ENCODE measurements at regions not wholly inside any gene's neighbourhood (a gene's known extent, or its start where the extent isn't known, plus 50 kb on each side); places are given as distances from the start of the nearest gene placed in this dataset.
"Not testable (repeated sequence)": the region's sequence is repeated elsewhere in the genome, so short reads cannot be mapped to it uniquely, and the experiment has no call there.

DNA sequence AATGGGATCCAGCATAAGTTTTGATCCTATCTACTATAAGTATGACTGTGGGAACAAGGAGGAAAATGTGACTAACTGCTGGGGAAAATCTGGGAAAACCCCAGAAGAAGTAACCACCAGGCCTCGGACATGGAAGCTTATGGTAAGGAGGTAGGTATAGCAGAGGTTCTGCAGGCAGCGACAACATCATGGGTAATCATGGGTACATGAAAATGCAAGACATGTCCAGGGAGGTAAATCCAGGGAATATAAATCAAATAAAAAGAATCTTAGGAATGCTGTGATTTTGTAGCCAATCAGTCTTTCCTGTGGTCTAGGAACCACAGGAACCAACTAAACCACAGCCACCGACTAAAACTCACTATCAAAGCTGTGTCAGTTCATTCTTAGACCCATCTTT lies 168.3 kb upstream of the NPY start:
- no peak for ATAC-seq (ENCODE audit: insufficient read depth, low read depth)
- no peak overlapping the region for H3K4me3 ChIP-seq (ENCODE audit: low read depth in 1 of 2, low read length in 2 of 2)

DNA sequence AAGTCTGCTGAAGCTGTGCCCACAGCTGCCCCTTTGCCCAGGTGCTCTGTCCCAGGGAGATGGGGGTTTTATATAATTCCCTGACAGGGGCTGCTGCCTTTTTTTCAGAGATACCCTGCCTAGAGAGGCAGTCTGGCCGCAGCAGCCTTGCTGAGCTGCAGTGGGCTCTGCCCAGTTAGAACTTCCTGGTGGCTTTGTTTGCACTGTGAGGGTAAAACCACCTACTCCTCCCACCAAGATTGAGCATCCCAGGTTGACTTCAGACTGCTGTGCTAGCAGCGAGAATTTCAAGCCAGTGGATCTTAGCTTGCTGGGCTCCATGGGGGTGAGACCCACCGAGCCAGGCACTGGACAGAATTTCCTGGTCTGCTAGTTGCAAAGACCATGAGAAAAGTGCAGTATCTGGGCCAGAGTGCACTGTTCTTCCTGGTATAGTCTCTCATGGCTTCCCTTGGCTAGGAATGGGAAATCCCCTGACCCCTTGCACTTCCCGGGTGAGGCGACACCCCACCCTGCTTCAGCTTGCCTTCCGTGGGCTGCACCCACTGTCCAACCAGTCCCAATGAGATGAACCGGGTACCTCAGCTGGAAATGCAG lies 166.0 kb upstream of the NPY start:
- not testable (repeated sequence) for H3K27ac ChIP-seq (ENCODE audit: low read length); H3K36me3 ChIP-seq (ENCODE audit: insufficient read depth, low read length); H2AFZ ChIP-seq (ENCODE audit: low read depth, low read length); H3K9ac ChIP-seq (ENCODE audit: low read depth, low read length); H4K20me1 ChIP-seq (ENCODE audit: insufficient read depth, low read length); H3K9me3 ChIP-seq (ENCODE audit: insufficient read depth, low read length, severe bottlenecking); H3K79me2 ChIP-seq (ENCODE audit: insufficient read depth, low read length); H3K4me3 ChIP-seq (ENCODE audit: low read depth in 1 of 2, low read length in 2 of 2); H3K4me1 ChIP-seq (ENCODE audit: insufficient read depth, low read length); ATAC-seq (ENCODE audit: insufficient read depth, low read depth); H3K4me2 ChIP-seq (ENCODE audit: insufficient read depth, low read length); DNase-seq
- peaks cover 13% of the 10 kb centered on the region for H3K27me3 ChIP-seq (ENCODE audit: insufficient read depth, low read length, poor library complexity)

More for the DNA sequence above, 168.3 kb upstream of the NPY start:
- Histone ChIP-seq H3K79me2 (ENCODE audit: insufficient read depth, low read length) (no peaks in the 10 kb centered on the region), H3K27ac (ENCODE audit: low read length) (no peak overlapping the region), H3K4me2 (ENCODE audit: insufficient read depth, low read length) (no peak overlapping the region), H3K9me3 (ENCODE audit: insufficient read depth, low read length, severe bottlenecking) (no peaks in the 10 kb centered on the region), H2AFZ (ENCODE audit: low read depth, low read length) (no peak overlapping the region), H3K9ac (ENCODE audit: low read depth, low read length) (no peak overlapping the region), H4K20me1 (ENCODE audit: insufficient read depth, low read length) (no peaks in the 10 kb centered on the region), H3K4me1 (ENCODE audit: insufficient read depth, low read length) (no peaks in the 10 kb centered on the region), H3K36me3 (ENCODE audit: insufficient read depth, low read length) (no peaks in the 10 kb centered on the region), H3K27me3 (ENCODE audit: insufficient read depth, low read length, poor library complexity) (peaks cover 12% of the 10 kb centered on the region)
- no peak for TF ChIP-seq EZH2 (IDR thresholded peaks at IDR 0.05; ENCODE audit: borderline replicate concordance, low read depth, low read length, severe bottlenecking)
- TF ChIP-seq, protein P1, sequence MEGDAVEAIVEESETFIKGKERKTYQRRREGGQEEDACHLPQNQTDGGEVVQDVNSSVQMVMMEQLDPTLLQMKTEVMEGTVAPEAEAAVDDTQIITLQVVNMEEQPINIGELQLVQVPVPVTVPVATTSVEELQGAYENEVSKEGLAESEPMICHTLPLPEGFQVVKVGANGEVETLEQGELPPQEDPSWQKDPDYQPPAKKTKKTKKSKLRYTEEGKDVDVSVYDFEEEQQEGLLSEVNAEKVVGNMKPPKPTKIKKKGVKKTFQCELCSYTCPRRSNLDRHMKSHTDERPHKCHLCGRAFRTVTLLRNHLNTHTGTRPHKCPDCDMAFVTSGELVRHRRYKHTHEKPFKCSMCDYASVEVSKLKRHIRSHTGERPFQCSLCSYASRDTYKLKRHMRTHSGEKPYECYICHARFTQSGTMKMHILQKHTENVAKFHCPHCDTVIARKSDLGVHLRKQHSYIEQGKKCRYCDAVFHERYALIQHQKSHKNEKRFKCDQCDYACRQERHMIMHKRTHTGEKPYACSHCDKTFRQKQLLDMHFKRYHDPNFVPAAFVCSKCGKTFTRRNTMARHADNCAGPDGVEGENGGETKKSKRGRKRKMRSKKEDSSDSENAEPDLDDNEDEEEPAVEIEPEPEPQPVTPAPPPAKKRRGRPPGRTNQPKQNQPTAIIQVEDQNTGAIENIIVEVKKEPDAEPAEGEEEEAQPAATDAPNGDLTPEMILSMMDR (IDR thresholded peaks at IDR 0.05; ENCODE audit: borderline replicate concordance, extremely low read depth, low read length, poor library complexity, severe bottlenecking), result no peak
- no peak for DNase-seq

DNA sequence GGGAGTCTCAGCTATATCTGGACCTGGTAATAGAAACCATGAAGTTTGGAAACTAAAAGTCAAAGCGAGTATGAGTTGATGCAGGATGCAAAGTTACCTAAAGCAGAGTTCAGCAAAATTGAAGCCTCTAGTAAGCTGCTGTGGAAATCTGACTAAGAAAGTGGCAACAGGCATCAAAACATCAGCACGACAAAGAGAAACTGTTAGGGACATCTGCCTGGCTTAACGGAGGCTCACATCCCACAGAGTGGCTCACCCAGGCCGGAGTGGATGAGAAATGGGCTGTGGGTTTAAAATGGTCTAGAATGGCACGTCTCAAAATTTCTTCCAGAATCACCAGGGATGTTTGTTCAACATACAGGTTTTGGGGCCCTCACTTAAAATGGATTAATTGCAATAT lies 164.1 kb upstream of the NPY start:
- Histone ChIP-seq H3K27me3 (ENCODE audit: insufficient read depth, low read length, poor library complexity) (peaks cover 13% of the 10 kb centered on the region), H3K4me2 (ENCODE audit: insufficient read depth, low read length) (no peak overlapping the region), H3K9me3 (ENCODE audit: insufficient read depth, low read length, severe bottlenecking) (no peaks in the 10 kb centered on the region), H3K9ac (ENCODE audit: low read depth, low read length) (no peak overlapping the region), H2AFZ (ENCODE audit: low read depth, low read length) (no peak overlapping the region), H4K20me1 (ENCODE audit: insufficient read depth, low read length) (no peaks in the 10 kb centered on the region), H3K4me1 (ENCODE audit: insufficient read depth, low read length) (no peaks in the 10 kb centered on the region), H3K4me3 (ENCODE audit: low read depth in 1 of 2, low read length in 2 of 2) (no peak overlapping the region), H3K36me3 (ENCODE audit: insufficient read depth, low read length) (no peaks in the 10 kb centered on the region), H3K79me2 (ENCODE audit: insufficient read depth, low read length) (no peaks in the 10 kb centered on the region), H3K27ac (ENCODE audit: low read length) (no peak overlapping the region)
- TF ChIP-seq, protein P1 (IDR thresholded peaks at IDR 0.05; ENCODE audit: borderline replicate concordance, extremely low read depth, low read length, poor library complexity, severe bottlenecking), result no peak
- no peak for ATAC-seq (ENCODE audit: insufficient read depth, low read depth)
- no peak for DNase-seq

DNA sequence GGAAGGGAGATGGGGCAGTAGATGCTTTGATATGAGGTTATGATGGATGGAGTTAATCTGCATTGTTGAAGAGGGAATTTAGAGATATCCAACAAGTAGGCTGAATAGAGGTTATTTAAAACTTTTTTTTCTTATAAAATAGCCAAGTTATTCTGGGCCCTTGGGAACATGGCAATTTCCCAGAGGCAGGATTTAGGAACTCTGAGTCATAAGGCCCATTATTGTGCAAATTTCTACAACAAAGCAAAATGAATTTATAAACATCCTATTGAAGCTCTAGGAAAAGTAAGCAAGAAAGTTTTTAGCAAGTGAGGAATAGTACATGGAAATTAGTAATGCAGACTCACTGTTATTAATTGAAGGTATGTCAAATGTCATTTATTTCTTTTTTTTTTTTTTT lies 160.9 kb upstream of the NPY start:
- Histone ChIP-seq H3K4me2 (ENCODE audit: insufficient read depth, low read length) (no peak overlapping the region), H3K9ac (ENCODE audit: low read depth, low read length) (no peak overlapping the region), H3K27me3 (ENCODE audit: insufficient read depth, low read length, poor library complexity) (peaks cover 13% of the 10 kb centered on the region), H3K4me1 (ENCODE audit: insufficient read depth, low read length) (no peaks in the 10 kb centered on the region), H3K4me3 (ENCODE audit: low read depth in 1 of 2, low read length in 2 of 2) (no peak overlapping the region), H3K9me3 (ENCODE audit: insufficient read depth, low read length, severe bottlenecking) (no peaks in the 10 kb centered on the region), H3K36me3 (ENCODE audit: insufficient read depth, low read length) (no peaks in the 10 kb centered on the region), H3K79me2 (ENCODE audit: insufficient read depth, low read length) (no peaks in the 10 kb centered on the region), H2AFZ (ENCODE audit: low read depth, low read length) (no peak overlapping the region), H3K27ac (ENCODE audit: low read length) (no peak overlapping the region), H4K20me1 (ENCODE audit: insufficient read depth, low read length) (no peaks in the 10 kb centered on the region)
- TF ChIP-seq, protein P1 (IDR thresholded peaks at IDR 0.05; ENCODE audit: borderline replicate concordance, extremely low read depth, low read length, poor library complexity, severe bottlenecking), result no peak
- ATAC-seq (ENCODE audit: insufficient read depth, low read depth), result no peak
- DNase-seq, result no peak

All from DND-41 (cell line).